BLaER1 (cell line): ENCODE measurements at regions not wholly inside any gene's neighbourhood (a gene's known extent, or its start where the extent isn't known, plus 50 kb on each side); places are given as distances from the start of the nearest gene placed in this dataset.

Experiments
- H3K27ac ChIP-seq: shearing (Covaris generic); formaldehyde crosslinking; 2 replicates; pipeline ENCODE4 v1.8.1; 2022
- H3K27me3 ChIP-seq: shearing (Covaris generic); formaldehyde crosslinking; 2 replicates; pipeline ENCODE4 v1.8.1; 2022
- H3K36me3 ChIP-seq: shearing (Covaris generic); formaldehyde crosslinking; 2 replicates; pipeline ENCODE4 v1.8.1; 2022
- H3K4me1 ChIP-seq: shearing (Covaris generic); formaldehyde crosslinking; 2 replicates; pipeline ENCODE4 v1.8.1; 2022
- H3K4me2 ChIP-seq: shearing (Covaris generic); formaldehyde crosslinking; 2 replicates; pipeline ENCODE4 v1.8.1; 2022
- H3K4me3 ChIP-seq: shearing (Covaris generic); formaldehyde crosslinking; 2 replicates; pipeline ENCODE4 v1.8.1; 2022
- H3K9ac ChIP-seq: shearing (Covaris generic); formaldehyde crosslinking; 2 replicates; pipeline ENCODE4 v1.8.1; 2022
- H3K9me3 ChIP-seq: shearing (Covaris generic); formaldehyde crosslinking; 2 replicates; pipeline ENCODE4 v1.8.1; 2022
- H4K20me1 ChIP-seq: shearing (Covaris generic); formaldehyde crosslinking; 2 replicates; pipeline ENCODE4 v1.8.1; 2022
- Cebpa-rat ChIP-seq: shearing (Covaris generic); IDR thresholded peaks from 2 replicates; pipeline ENCODE4 v1.8.1; 2022

GRCh38 chr5:128591598-128592455 lies 53.8 kb upstream of the FBN2 start:
- no peaks in the 10 kb centered on the region for H3K36me3 ChIP-seq
- no peaks in the 10 kb centered on the region for H3K9me3 ChIP-seq
- H4K20me1 ChIP-seq: no peaks in the 10 kb centered on the region
- no peak overlapping the region for H3K27ac ChIP-seq
- H3K4me3 ChIP-seq: no peak overlapping the region
- no peaks in the 10 kb centered on the region for H3K4me1 ChIP-seq
- H3K4me2 ChIP-seq: no peak overlapping the region
- no peak for TF ChIP-seq Cebpa-rat
- no peak overlapping the region for H3K9ac ChIP-seq
- H3K27me3 ChIP-seq: no peaks in the 10 kb centered on the region

- H3K27me3 ChIP-seq: no peaks in the 10 kb centered on the region
- no peak overlapping the region for H3K4me2 ChIP-seq
- H3K36me3 ChIP-seq: no peaks in the 10 kb centered on the region
- no peak overlapping the region for H3K9ac ChIP-seq
- TF ChIP-seq Cebpa-rat: no peak
- no peaks in the 10 kb centered on the region for H3K4me1 ChIP-seq
- no peak overlapping the region for H3K4me3 ChIP-seq
- H3K27ac ChIP-seq: no peak overlapping the region
- H4K20me1 ChIP-seq: no peaks in the 10 kb centered on the region
- no peaks in the 10 kb centered on the region for H3K9me3 ChIP-seq
These were observed 58.0 kb upstream of the FBN2 start for GRCh38 chr5:128596071-128596470.

- H3K9me3 ChIP-seq: no peaks in the 10 kb centered on the region
- H3K27ac ChIP-seq: no peak overlapping the region
- H3K9ac ChIP-seq: no peak overlapping the region
- H3K4me3 ChIP-seq: no peak overlapping the region
- H3K27me3 ChIP-seq: no peaks in the 10 kb centered on the region
- no peaks in the 10 kb centered on the region for H3K4me1 ChIP-seq
- no peak for TF ChIP-seq Cebpa-rat
- H3K36me3 ChIP-seq: no peaks in the 10 kb centered on the region
- H4K20me1 ChIP-seq: no peaks in the 10 kb centered on the region
- H3K4me2 ChIP-seq: no peak overlapping the region
These were observed 59.1 kb upstream of the FBN2 start for GRCh38 chr5:128597156-128597555.

GRCh38 chr5:128613128-128613527 lies 75.1 kb upstream of the FBN2 start:
- Histone ChIP-seq H3K9me3 (no peaks in the 10 kb centered on the region), H3K4me3 (no peak overlapping the region), H3K4me2 (no peak overlapping the region), H3K9ac (no peak overlapping the region), H3K36me3 (no peaks in the 10 kb centered on the region), H3K27ac (no peak overlapping the region), H3K27me3 (no peaks in the 10 kb centered on the region), H3K4me1 (no peaks in the 10 kb centered on the region), H4K20me1 (no peaks in the 10 kb centered on the region)
- TF ChIP-seq Cebpa-rat: no peak

- no peak overlapping the region for H3K9ac ChIP-seq
- H3K4me2 ChIP-seq: no peak overlapping the region
- H3K4me3 ChIP-seq: no peak overlapping the region
- H3K27me3 ChIP-seq: no peaks in the 10 kb centered on the region
- no peaks in the 10 kb centered on the region for H3K9me3 ChIP-seq
- no peaks in the 10 kb centered on the region for H3K36me3 ChIP-seq
- no peak overlapping the region for H3K27ac ChIP-seq
- no peaks in the 10 kb centered on the region for H3K4me1 ChIP-seq
- no peak for TF ChIP-seq Cebpa-rat
- no peaks in the 10 kb centered on the region for H4K20me1 ChIP-seq
These were observed 75.7 kb upstream of the FBN2 start for GRCh38 chr5:128613766-128614165.

- Histone ChIP-seq H4K20me1 (no peaks in the 10 kb centered on the region), H3K27me3 (no peaks in the 10 kb centered on the region), H3K4me2 (no peak overlapping the region), H3K27ac (no peak overlapping the region), H3K4me3 (no peak overlapping the region), H3K4me1 (no peaks in the 10 kb centered on the region), H3K9me3 (no peaks in the 10 kb centered on the region), H3K9ac (no peak overlapping the region), H3K36me3 (no peaks in the 10 kb centered on the region)
- no peak for TF ChIP-seq Cebpa-rat
These were observed 77.5 kb upstream of the FBN2 start for GRCh38 chr5:128615578-128615977.

- Histone ChIP-seq H3K27me3 (no peaks in the 10 kb centered on the region), H3K4me1 (no peaks in the 10 kb centered on the region), H3K4me2 (no peak overlapping the region), H3K27ac (no peak overlapping the region), H3K9ac (no peak overlapping the region), H4K20me1 (no peaks in the 10 kb centered on the region), H3K9me3 (no peaks in the 10 kb centered on the region), H3K4me3 (no peak overlapping the region), H3K36me3 (no peaks in the 10 kb centered on the region)
- no peak for TF ChIP-seq Cebpa-rat
These were observed 88.6 kb upstream of the FBN2 start for GRCh38 chr5:128626536-128627090.

- H3K9me3 ChIP-seq: no peaks in the 10 kb centered on the region
- H3K4me1 ChIP-seq: no peaks in the 10 kb centered on the region
- H3K27me3 ChIP-seq: no peaks in the 10 kb centered on the region
- TF ChIP-seq Cebpa-rat: no peak
- H3K4me2 ChIP-seq: no peak overlapping the region
- no peaks in the 10 kb centered on the region for H4K20me1 ChIP-seq
- no peaks in the 10 kb centered on the region for H3K36me3 ChIP-seq
- no peak overlapping the region for H3K27ac ChIP-seq
- H3K4me3 ChIP-seq: no peak overlapping the region
- no peak overlapping the region for H3K9ac ChIP-seq
These were observed 89.9 kb upstream of the FBN2 start for GRCh38 chr5:128627939-128628338.

- Histone ChIP-seq H3K4me3 (no peak overlapping the region), H3K27me3 (no peaks in the 10 kb centered on the region), H4K20me1 (no peaks in the 10 kb centered on the region), H3K9ac (no peak overlapping the region), H3K4me1 (no peaks in the 10 kb centered on the region), H3K9me3 (no peaks in the 10 kb centered on the region), H3K4me2 (no peak overlapping the region), H3K27ac (no peak overlapping the region), H3K36me3 (no peaks in the 10 kb centered on the region)
- TF ChIP-seq Cebpa-rat: no peak
These were observed 91.1 kb upstream of the FBN2 start for GRCh38 chr5:128629157-128629556.

- Histone ChIP-seq H3K4me3 (no peak overlapping the region), H3K9ac (no peak overlapping the region), H3K36me3 (no peaks in the 10 kb centered on the region), H3K4me2 (no peak overlapping the region), H3K4me1 (no peaks in the 10 kb centered on the region), H3K9me3 (no peaks in the 10 kb centered on the region), H3K27ac (no peak overlapping the region), H4K20me1 (no peaks in the 10 kb centered on the region), H3K27me3 (no peaks in the 10 kb centered on the region)
- TF ChIP-seq Cebpa-rat: no peak
These were observed 92.1 kb upstream of the FBN2 start for GRCh38 chr5:128630121-128630520.

GRCh38 chr5:128631771-128632170 lies 93.7 kb upstream of the FBN2 start:
- no peak for TF ChIP-seq Cebpa-rat
- H3K36me3 ChIP-seq: no peaks in the 10 kb centered on the region
- no peak overlapping the region for H3K27ac ChIP-seq
- no peaks in the 10 kb centered on the region for H3K4me1 ChIP-seq
- no peak overlapping the region for H3K9ac ChIP-seq
- H3K9me3 ChIP-seq: no peaks in the 10 kb centered on the region
- no peak overlapping the region for H3K4me2 ChIP-seq
- no peaks in the 10 kb centered on the region for H3K27me3 ChIP-seq
- no peaks in the 10 kb centered on the region for H4K20me1 ChIP-seq
- no peak overlapping the region for H3K4me3 ChIP-seq
